ENCODE measurements at regions not wholly inside any gene's neighbourhood (a gene's known extent, or its start where the extent isn't known, plus 50 kb on each side); places are given as distances from the start of the nearest gene placed in this dataset.

- no peaks in the 10 kb centered on the region for H3K36me3 Mint-ChIP-seq (ENCODE audit: low read depth)
- no peak overlapping the region for H3K27ac Mint-ChIP-seq
- H3K9me3 Mint-ChIP-seq, result peaks cover 10% of the 10 kb centered on the region
- ATAC-seq (replicated peaks), result no peak
- no peaks in the 10 kb centered on the region for H3K4me1 Mint-ChIP-seq
- H3K4me3 Mint-ChIP-seq, result no peak overlapping the region
- no peaks in the 10 kb centered on the region for H3K27me3 Mint-ChIP-seq
Observed at GRCh38 chr16:6027733-6028132, 930.1 kb upstream of the EEF2KMT start.

- Mint-ChIP-seq H3K27me3 (peaks cover 2% of the 10 kb centered on the region), H3K27ac (no peak overlapping the region), H3K4me1 (no peaks in the 10 kb centered on the region), H3K9me3 (peaks cover 7% of the 10 kb centered on the region), H3K36me3 (ENCODE audit: low read depth) (no peaks in the 10 kb centered on the region), H3K4me3 (no peak overlapping the region)
- no peak for ATAC-seq (replicated peaks)
Observed at GRCh38 chr16:6023449-6023848, 925.9 kb upstream of the EEF2KMT start.

- H3K27me3 Mint-ChIP-seq, result peaks cover 10% of the 10 kb centered on the region
- H3K9me3 Mint-ChIP-seq, result no peaks in the 10 kb centered on the region
- no peak overlapping the region for H3K4me3 Mint-ChIP-seq
- no peak overlapping the region for H3K27ac Mint-ChIP-seq
- no peaks in the 10 kb centered on the region for H3K4me1 Mint-ChIP-seq
- no peak for ATAC-seq (replicated peaks)
- no peaks in the 10 kb centered on the region for H3K36me3 Mint-ChIP-seq (ENCODE audit: low read depth)
Observed at GRCh38 chr16:6021276-6021943, 923.8 kb upstream of the EEF2KMT start.

GRCh38 chr16:6020162-6020985 lies 922.8 kb upstream of the EEF2KMT start:
- H3K27me3 Mint-ChIP-seq, result peaks cover 13% of the 10 kb centered on the region
- no peaks in the 10 kb centered on the region for H3K4me1 Mint-ChIP-seq
- H3K9me3 Mint-ChIP-seq, result peaks cover 8% of the 10 kb centered on the region
- H3K36me3 Mint-ChIP-seq (ENCODE audit: low read depth), result no peaks in the 10 kb centered on the region
- H3K27ac Mint-ChIP-seq, result no peak overlapping the region
- ATAC-seq (replicated peaks), result no peak
- H3K4me3 Mint-ChIP-seq, result no peak overlapping the region

GRCh38 chr16:6019490-6019991 lies 921.9 kb upstream of the EEF2KMT start:
- Mint-ChIP-seq H3K4me1 (no peaks in the 10 kb centered on the region), H3K27ac (no peak overlapping the region), H3K9me3 (peaks cover 8% of the 10 kb centered on the region), H3K27me3 (peaks cover 13% of the 10 kb centered on the region), H3K4me3 (no peak overlapping the region), H3K36me3 (ENCODE audit: low read depth) (no peaks in the 10 kb centered on the region)
- no peak for ATAC-seq (replicated peaks)

GRCh38 chr16:6018848-6019489 lies 921.4 kb upstream of the EEF2KMT start:
- Mint-ChIP-seq H3K36me3 (ENCODE audit: low read depth) (no peaks in the 10 kb centered on the region), H3K27me3 (peaks cover 13% of the 10 kb centered on the region)
- ATAC-seq (replicated peaks), result no peak

GRCh38 chr16:6016530-6017184 lies 919.1 kb upstream of the EEF2KMT start:
- Mint-ChIP-seq H3K4me3 (no peak overlapping the region), H3K27ac (no peak overlapping the region), H3K9me3 (peaks cover 8% of the 10 kb centered on the region), H3K27me3 (peaks cover 13% of the 10 kb centered on the region), H3K4me1 (no peaks in the 10 kb centered on the region), H3K36me3 (ENCODE audit: low read depth) (no peaks in the 10 kb centered on the region)
- ATAC-seq (replicated peaks), result no peak

More at GRCh38 chr16:6018848-6019489, 921.4 kb upstream of the EEF2KMT start:
- Mint-ChIP-seq H3K27ac (no peak overlapping the region), H3K9me3 (peaks cover 8% of the 10 kb centered on the region), H3K4me3 (no peak overlapping the region), H3K4me1 (no peaks in the 10 kb centered on the region)

GRCh38 chr16:6012716-6013115 lies 915.1 kb upstream of the EEF2KMT start:
- no peak overlapping the region for H3K4me3 Mint-ChIP-seq
- no peaks in the 10 kb centered on the region for H3K36me3 Mint-ChIP-seq (ENCODE audit: low read depth)
- H3K4me1 Mint-ChIP-seq, result no peaks in the 10 kb centered on the region
- ATAC-seq (replicated peaks), result no peak
- peaks cover 3% of the 10 kb centered on the region for H3K27me3 Mint-ChIP-seq
- no peak overlapping the region for H3K27ac Mint-ChIP-seq
- peaks cover 11% of the 10 kb centered on the region for H3K9me3 Mint-ChIP-seq

- H3K4me3 Mint-ChIP-seq, result no peak overlapping the region
- no peaks in the 10 kb centered on the region for H3K36me3 Mint-ChIP-seq (ENCODE audit: low read depth)
- H3K27ac Mint-ChIP-seq, result no peak overlapping the region
- peaks cover 7% of the 10 kb centered on the region for H3K9me3 Mint-ChIP-seq
- no peaks in the 10 kb centered on the region for H3K4me1 Mint-ChIP-seq
- no peak for ATAC-seq (replicated peaks)
- no peaks in the 10 kb centered on the region for H3K27me3 Mint-ChIP-seq
Observed at GRCh38 chr16:6009151-6009550, 911.6 kb upstream of the EEF2KMT start.

GRCh38 chr16:6008670-6009069 lies 911.1 kb upstream of the EEF2KMT start:
- Mint-ChIP-seq H3K9me3 (peaks cover 7% of the 10 kb centered on the region), H3K4me1 (no peaks in the 10 kb centered on the region), H3K4me3 (no peak overlapping the region), H3K27me3 (no peaks in the 10 kb centered on the region), H3K27ac (no peak overlapping the region), H3K36me3 (ENCODE audit: low read depth) (no peaks in the 10 kb centered on the region)
- ATAC-seq (replicated peaks), result no peak

GRCh38 chr16:5993356-5993755 lies 895.8 kb upstream of the EEF2KMT start:
- peaks cover 6% of the 10 kb centered on the region for H3K9me3 Mint-ChIP-seq
- no peak overlapping the region for H3K27ac Mint-ChIP-seq
- H3K4me3 Mint-ChIP-seq, result no peak overlapping the region
- no peak for ATAC-seq (replicated peaks)
- H3K27me3 Mint-ChIP-seq, result no peaks in the 10 kb centered on the region
- H3K36me3 Mint-ChIP-seq (ENCODE audit: low read depth), result no peaks in the 10 kb centered on the region
- H3K4me1 Mint-ChIP-seq, result no peaks in the 10 kb centered on the region

- Mint-ChIP-seq H3K27ac (no peak overlapping the region), H3K36me3 (ENCODE audit: low read depth) (no peaks in the 10 kb centered on the region), H3K27me3 (no peaks in the 10 kb centered on the region), H3K4me3 (no peak overlapping the region), H3K9me3 (peaks cover 7% of the 10 kb centered on the region), H3K4me1 (no peaks in the 10 kb centered on the region)
- no peak for ATAC-seq (replicated peaks)
Observed at GRCh38 chr16:5982979-5983378, 885.4 kb upstream of the EEF2KMT start.

GRCh38 chr16:5979905-5980550 lies 882.4 kb upstream of the EEF2KMT start:
- Mint-ChIP-seq H3K4me3 (no peak overlapping the region), H3K27me3 (no peaks in the 10 kb centered on the region), H3K9me3 (peaks cover 10% of the 10 kb centered on the region), H3K4me1 (no peaks in the 10 kb centered on the region), H3K27ac (no peak overlapping the region), H3K36me3 (ENCODE audit: low read depth) (no peaks in the 10 kb centered on the region)
- no peak for ATAC-seq (replicated peaks)

GRCh38 chr16:5977329-5977728 lies 879.7 kb upstream of the EEF2KMT start:
- Mint-ChIP-seq H3K27ac (no peak overlapping the region), H3K36me3 (ENCODE audit: low read depth) (no peaks in the 10 kb centered on the region), H3K4me3 (no peak overlapping the region), H3K9me3 (peaks cover 4% of the 10 kb centered on the region), H3K4me1 (no peaks in the 10 kb centered on the region), H3K27me3 (no peaks in the 10 kb centered on the region)
- no peak for ATAC-seq (replicated peaks)
